Suprapubic skin (tissue), 4 donors: ENCODE measurements at regions not wholly inside any gene's neighbourhood (a gene's known extent, or its start where the extent isn't known, plus 50 kb on each side); places are given as distances from the start of the nearest gene placed in this dataset.

ENCODE experiments used
- EP300 ChIP-seq: sonication (generic); formaldehyde crosslinking; IDR thresholded peaks from one replicate; pipeline ENCODE4 v1.6.1; 2017; ENCODE audit warnings: antibody characterized with exemption
- POLR2AphosphoS5 ChIP-seq, 3 donors: sonication (generic); formaldehyde crosslinking; IDR thresholded peaks; one replicate each; pipeline ENCODE4 v1.6.1; 2017; ENCODE audit warnings: antibody characterized with exemption in 3 of 3
- TF ChIP-seq, protein P1 (sequence below), 2 donors: fragments of 200-600 bp in 1 of 2; fragments of 450-650 bp in 1 of 2; sonication (generic) in 1 of 2; IDR thresholded peaks; one replicate each; pipeline ENCODE4 v1.5.1; 2016 to 2019; ENCODE audit warnings: antibody characterized with exemption in 2 of 2, mild to moderate bottlenecking in 1 of 2, moderate library complexity in 1 of 2

DNA sequence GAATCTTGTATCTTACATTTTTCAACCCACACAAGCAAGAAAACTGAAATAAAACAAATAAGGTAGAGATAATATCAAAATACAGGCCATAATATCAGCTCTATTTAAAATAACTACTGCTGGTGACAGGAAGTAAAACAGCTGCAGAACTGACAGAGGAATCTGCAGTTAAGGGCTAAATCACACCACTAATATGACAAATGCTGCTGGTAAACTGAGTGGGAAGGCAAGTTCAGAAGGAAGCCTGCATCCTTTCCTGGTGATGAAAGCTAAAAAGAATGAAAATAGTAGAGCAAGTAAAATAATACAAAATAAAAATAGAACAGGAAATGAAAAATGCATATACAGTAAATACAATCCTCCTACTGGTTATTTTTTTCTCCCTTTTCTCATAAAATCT, 1293.7 kb upstream of the C9orf72 start:
- TF ChIP-seq, protein P1, sequence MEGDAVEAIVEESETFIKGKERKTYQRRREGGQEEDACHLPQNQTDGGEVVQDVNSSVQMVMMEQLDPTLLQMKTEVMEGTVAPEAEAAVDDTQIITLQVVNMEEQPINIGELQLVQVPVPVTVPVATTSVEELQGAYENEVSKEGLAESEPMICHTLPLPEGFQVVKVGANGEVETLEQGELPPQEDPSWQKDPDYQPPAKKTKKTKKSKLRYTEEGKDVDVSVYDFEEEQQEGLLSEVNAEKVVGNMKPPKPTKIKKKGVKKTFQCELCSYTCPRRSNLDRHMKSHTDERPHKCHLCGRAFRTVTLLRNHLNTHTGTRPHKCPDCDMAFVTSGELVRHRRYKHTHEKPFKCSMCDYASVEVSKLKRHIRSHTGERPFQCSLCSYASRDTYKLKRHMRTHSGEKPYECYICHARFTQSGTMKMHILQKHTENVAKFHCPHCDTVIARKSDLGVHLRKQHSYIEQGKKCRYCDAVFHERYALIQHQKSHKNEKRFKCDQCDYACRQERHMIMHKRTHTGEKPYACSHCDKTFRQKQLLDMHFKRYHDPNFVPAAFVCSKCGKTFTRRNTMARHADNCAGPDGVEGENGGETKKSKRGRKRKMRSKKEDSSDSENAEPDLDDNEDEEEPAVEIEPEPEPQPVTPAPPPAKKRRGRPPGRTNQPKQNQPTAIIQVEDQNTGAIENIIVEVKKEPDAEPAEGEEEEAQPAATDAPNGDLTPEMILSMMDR (IDR thresholded peaks at IDR 0.05): no peak
- TF ChIP-seq POLR2AphosphoS5 (IDR thresholded peaks at IDR 0.05) (no peak), EP300 (no peak)
